GM21786 (cell line): ENCODE measurements at regions not wholly inside any gene's neighbourhood (a gene's known extent, or its start where the extent isn't known, plus 50 kb on each side); places are given as distances from the start of the nearest gene placed in this dataset.
"Not testable (repeated sequence)": the region's sequence is repeated elsewhere in the genome, so short reads cannot be mapped to it uniquely, and the experiment has no call there.

Source experiments
- ATAC-seq: cut with Tn5 transposase; IDR thresholded peaks from one replicate; pipeline ENCODE4 v1.9.1; 2021; ENCODE audit not compliant: unreplicated experiment

DNA sequence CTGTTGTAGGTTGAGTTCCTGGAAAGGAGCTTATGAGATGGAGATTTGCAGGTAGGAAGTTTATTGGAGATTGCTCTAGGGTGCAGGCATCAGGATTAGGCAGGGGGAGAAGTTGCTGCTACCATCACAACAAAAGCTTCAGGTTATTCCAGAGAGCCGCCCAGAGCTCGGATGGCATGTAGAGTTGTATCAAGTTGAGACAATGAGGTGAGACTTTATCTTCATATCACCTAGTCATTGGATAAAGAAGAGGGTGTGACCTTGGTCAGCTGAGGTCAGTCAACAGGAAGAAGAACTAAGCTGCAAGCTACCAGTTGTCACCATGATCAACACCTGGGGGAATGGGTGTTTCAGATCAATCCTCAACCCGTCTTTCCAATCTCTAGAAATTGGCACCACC is 342.0 kb downstream of the RFC3 start:
- ATAC-seq = no peak

DNA sequence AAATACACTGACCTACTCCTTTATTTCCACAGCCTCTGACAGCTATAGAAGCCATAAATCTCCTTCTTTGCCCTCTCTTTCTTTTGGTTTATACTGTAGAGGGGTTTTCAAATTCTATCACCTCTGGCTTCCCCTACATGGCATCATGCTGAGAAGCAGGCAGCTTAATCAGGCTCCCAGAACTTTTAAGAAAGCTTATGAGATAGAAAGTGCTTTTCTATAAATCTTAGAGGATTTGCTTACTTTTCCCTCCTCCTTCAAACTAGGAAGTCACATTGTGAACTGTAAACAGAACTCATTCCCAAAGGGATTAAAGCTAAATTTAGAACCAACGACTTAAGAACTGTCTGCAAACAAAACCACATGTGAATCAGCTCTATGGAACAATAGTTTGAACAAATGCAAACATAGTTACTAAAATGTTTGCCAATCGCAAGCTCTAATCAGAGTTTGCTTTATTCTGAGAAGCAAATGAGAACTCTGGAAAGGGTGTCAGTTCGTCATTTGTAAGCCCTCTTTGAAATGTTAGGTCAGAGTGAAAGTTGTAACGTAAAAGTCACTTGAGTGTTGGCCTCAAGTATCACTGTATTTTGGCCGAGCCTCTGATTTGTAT is 344.1 kb downstream of the RFC3 start:
- ATAC-seq = no peak

DNA sequence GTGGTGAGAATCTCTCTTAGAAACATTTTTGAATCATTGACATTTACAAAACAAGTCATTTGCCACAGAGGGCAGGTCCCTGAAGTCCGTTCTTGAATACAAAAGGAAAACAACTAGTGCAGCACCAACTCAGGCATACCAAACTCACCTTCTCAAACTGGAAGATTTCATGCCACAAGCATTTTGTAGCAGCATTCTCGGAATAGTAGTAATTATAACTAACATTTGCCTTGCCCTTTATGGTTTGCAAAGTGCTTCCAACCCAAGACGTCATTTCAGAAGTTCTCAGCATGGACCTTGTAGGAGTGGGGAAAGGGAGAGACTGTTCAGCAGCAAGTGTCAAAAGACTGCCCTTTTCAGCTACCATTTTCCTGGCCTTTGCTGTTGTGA is 344.6 kb downstream of the RFC3 start:
- ATAC-seq = no peak

GRCh38 chr13:34164582-34164981 is 346.6 kb downstream of the RFC3 start:
- ATAC-seq = no peak

DNA sequence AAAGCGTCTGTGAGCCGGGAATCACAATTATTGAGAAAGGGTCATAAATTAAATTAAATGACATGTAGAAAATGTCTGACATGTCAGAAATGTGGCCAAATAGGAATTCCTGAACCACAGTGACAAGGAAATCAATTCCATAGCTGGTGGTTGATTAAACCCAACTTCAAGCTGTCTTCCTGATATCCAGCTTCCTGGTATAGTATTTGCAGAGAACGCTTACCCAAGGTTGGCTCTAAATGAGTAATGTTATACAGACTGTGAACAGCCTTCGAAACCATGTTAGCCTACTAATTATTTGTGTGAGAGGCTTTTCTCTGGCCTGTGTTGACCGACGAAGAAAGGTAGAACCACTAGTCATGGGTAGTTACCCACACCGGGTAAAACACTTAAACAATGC is 347.2 kb downstream of the RFC3 start:
- ATAC-seq = no peak

DNA sequence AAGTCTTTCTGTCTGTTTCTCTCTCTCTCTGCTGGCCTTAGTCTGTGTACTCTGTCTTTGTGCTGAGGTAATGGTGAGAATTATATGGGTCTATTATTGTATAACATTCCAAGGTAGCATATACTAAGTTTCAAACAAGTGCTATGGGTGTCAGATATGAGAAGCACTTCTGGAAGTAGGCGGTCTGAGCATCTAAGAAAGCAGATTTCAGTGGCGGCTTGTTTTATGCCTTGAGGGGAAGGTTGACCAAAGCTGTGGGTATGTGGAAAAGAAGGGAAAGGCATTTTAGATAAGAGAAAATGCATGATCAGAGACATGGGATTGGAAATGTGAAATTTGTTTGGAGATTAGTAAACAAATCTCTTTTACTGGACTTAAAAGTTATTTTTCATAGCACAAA is 348.5 kb downstream of the RFC3 start:
- ATAC-seq = no peak

DNA sequence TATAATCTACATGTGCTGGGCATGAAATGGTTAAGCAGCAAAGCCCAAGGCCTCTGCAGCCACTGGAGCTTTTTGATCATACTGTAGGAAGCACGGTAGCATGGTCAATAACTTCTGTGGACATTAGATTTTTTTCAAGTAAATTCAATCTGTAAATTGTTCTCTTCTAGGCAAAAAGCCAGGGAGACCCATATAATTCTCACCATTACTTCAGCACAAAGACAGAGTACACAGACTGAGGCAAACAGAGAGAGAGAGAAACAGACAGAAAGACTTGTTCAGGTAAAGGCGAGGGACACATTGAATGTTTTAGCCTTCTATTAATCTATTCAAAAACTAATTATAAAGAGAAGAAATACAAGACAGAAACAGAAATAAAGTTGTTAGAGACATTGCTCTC is 349.4 kb downstream of the RFC3 start:
- no peak for ATAC-seq

DNA sequence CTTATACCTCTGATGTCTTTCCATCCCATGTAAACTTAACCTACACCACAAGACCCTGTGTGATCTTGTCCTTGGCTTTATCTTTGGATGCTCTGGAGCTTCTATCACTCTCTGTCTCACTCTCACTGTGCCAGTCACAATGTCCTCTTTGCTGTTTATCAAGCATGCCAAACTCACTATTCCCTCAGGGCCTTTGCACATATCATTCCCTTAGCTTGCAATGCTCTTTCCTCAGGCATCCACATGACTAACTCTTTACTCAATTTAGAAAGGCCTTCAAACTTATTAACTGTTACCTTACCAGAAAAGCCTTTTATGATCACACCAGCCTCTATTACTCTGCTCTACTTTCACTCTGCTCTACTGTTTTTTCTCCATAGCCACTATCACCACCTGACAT is 354.1 kb downstream of the RFC3 start:
- ATAC-seq = no peak

- no peak for ATAC-seq
These were observed 356.8 kb downstream of the RFC3 start for GRCh38 chr13:34174671-34175145.

DNA sequence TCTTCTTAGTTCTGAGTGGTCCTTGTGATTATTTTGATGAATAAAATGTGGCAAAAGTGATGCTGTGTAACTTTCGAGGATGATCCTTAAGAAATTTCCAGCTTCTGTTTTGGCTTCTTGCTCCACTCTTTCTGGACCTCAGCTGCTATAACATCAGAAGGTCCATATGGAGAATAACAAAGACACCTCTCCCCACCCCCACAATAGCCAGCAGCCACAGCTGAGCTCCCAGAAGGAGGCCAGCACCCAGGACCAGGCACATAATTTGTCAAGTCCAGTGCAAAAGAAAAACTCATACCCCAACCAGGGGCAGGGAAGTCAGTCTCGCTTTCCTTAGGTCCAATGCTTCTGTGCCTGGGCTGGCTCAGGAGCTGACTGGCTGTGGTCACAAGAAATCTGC is 357.6 kb downstream of the RFC3 start:
- ATAC-seq = no peak

- no peak for ATAC-seq
These were observed 358.7 kb downstream of the RFC3 start for GRCh38 chr13:34176633-34177032.

- ATAC-seq = no peak
These were observed 361.5 kb downstream of the RFC3 start for GRCh38 chr13:34179481-34179880.

- ATAC-seq = no peak
These were observed 362.0 kb downstream of the RFC3 start for GRCh38 chr13:34179927-34180326.

- ATAC-seq = not testable (repeated sequence)
These were observed 363.3 kb downstream of the RFC3 start for GRCh38 chr13:34181256-34181655.

DNA sequence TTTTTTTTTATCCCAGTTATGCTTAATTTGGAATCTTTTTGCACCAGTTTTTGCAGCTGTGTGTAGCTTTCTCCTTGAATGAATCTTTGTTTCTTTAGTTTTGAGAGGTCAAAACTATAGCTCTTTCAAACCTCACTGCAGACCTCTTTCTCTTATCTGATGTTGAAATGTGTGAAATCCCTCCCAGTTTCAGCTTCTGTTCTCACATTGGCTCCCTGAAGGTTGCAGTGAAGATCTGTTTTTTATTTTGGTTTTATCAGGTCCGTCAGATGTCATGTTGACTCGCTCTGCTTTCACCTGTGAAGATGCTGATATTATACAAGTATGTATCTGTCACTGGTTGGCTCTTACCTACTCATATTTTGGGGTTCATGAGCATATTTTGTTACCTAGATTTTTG is 372.0 kb downstream of the RFC3 start:
- no peak for ATAC-seq

- ATAC-seq = no peak
These were observed 383.3 kb downstream of the RFC3 start for GRCh38 chr13:34201050-34201913.

GRCh38 chr13:34207334-34207733 is 389.4 kb downstream of the RFC3 start:
- ATAC-seq = no peak

DNA sequence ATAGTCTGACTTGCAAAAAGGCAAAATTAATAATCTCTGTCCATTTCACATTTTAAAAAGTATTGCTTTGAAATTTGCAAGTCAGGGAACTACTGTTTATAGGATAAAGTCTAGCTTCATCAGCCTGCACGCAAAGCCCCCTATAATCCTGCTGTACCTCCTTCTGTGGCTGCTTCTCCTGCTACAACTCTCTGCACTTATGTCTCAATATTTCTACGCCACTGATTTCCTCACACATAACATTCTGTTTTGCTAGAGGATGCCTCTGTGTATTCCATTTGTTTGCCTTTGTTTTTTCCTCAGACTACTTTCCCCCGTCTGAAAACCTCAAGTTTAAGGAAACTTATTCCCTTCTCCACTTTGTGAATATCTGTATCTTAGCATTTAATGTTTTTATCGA is 389.9 kb downstream of the RFC3 start:
- ATAC-seq = no peak

- no peak for ATAC-seq
These were observed 390.4 kb downstream of the RFC3 start for GRCh38 chr13:34208336-34208735.

DNA sequence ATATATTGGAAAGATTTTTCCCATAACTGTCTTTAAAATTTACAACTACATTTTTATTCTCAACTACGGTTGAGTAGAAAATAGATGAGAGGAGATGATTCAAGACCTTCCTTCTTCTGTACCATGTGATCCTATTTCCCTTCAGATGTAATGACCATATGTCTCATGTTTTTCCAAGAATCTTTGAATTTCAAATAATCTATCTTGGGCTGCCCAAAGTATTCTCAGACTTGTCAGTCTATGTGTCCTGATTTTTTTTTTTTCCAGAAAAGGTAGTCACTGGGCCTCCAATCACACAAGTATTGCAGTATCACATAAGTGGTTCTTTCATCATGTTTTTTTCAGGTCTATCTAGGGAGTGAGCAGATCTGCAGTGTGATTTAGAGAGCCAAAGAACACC is 392.4 kb downstream of the RFC3 start:
- no peak for ATAC-seq

GRCh38 chr13:34214686-34215085 is 396.7 kb downstream of the RFC3 start:
- ATAC-seq = no peak

DNA sequence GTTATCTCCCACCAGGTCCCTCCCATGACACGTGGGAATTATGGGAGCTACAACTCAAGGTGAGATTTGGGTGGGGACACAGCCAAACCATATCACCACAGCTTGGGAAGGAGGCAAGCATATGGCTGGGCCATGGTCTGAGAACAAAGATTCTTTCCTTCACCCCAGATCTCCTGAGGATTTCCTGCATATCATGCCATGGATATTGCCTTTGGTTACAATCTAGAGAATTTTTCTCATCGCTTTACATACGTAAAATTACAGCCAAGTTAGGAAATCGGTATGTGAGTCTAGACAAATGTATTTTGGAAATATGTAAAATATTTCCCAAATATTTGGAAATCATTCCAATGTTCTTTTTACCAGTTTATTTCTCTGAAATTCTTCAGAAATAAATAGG is 398.3 kb downstream of the RFC3 start:
- no peak for ATAC-seq
